GM10266 (cell line): ENCODE measurements at regions not wholly inside any gene's neighbourhood (a gene's known extent, or its start where the extent isn't known, plus 50 kb on each side); places are given as distances from the start of the nearest gene placed in this dataset.
"Not testable (repeated sequence)": the region's sequence is repeated elsewhere in the genome, so short reads cannot be mapped to it uniquely, and the experiment has no call there.

Experiments
- DNase-seq: peaks from one replicate; pipeline ENCODE4 v3.0.0; 2012; ENCODE audit errors: extremely low spot score
- CTCF ChIP-seq: IDR thresholded peaks from 2 replicates; pipeline ENCODE4 v1.5.1; 2012; ENCODE audit warnings: mild to moderate bottlenecking, low read depth; ENCODE audit not compliant: control insufficient read depth, insufficient read depth; ENCODE audit errors: missing control alignments

GRCh38 chr6:74596588-74596987, 609.3 kb downstream of the COL12A1 start:
- TF ChIP-seq CTCF = no peak
- no peak for DNase-seq

- not testable (repeated sequence) for DNase-seq
Observed at GRCh38 chr6:74594350-74594749, 611.5 kb downstream of the COL12A1 start.

GRCh38 chr6:74588094-74588832, 617.6 kb downstream of the COL12A1 start:
- TF ChIP-seq CTCF = no peak
- no peak for DNase-seq

- no peak for TF ChIP-seq CTCF
- DNase-seq = no peak
Observed at GRCh38 chr6:74587386-74587785, 618.5 kb downstream of the COL12A1 start.

- no peak for DNase-seq
- TF ChIP-seq CTCF = no peak
Observed at GRCh38 chr6:74585753-74586152, 620.1 kb downstream of the COL12A1 start.

GRCh38 chr6:74581681-74582080, 624.2 kb downstream of the COL12A1 start:
- no peak for TF ChIP-seq CTCF
- DNase-seq = no peak

- DNase-seq = no peak
- no peak for TF ChIP-seq CTCF
Observed at GRCh38 chr6:74579794-74580193, 626.1 kb downstream of the COL12A1 start.

- TF ChIP-seq CTCF = no peak
- DNase-seq = no peak
Observed at GRCh38 chr6:74579047-74579446, 626.8 kb downstream of the COL12A1 start.
